OCI-LY1 (cell line): ENCODE measurements at regions not wholly inside any gene's neighbourhood (a gene's known extent, or its start where the extent isn't known, plus 50 kb on each side); places are given as distances from the start of the nearest gene placed in this dataset.

Source experiments
- EZH2 ChIP-seq: fragments of 200-600 bp; sonication (generic), shearing (Covaris generic); IDR thresholded peaks from 2 replicates; pipeline ENCODE4 v1.8.0; 2017; ENCODE audit warnings: borderline replicate concordance, mixed run types, mild to moderate bottlenecking, antibody characterized with exemption, low read length, moderate library complexity, mixed read lengths
- TF ChIP-seq, protein P1 (sequence below): fragments of 200-600 bp; sonication (generic), shearing (Covaris generic); IDR thresholded peaks from 2 replicates; pipeline ENCODE4 v1.5.1; 2017; ENCODE audit warnings: mild to moderate bottlenecking, antibody characterized with exemption, low read length, moderate library complexity, mixed read lengths

DNA sequence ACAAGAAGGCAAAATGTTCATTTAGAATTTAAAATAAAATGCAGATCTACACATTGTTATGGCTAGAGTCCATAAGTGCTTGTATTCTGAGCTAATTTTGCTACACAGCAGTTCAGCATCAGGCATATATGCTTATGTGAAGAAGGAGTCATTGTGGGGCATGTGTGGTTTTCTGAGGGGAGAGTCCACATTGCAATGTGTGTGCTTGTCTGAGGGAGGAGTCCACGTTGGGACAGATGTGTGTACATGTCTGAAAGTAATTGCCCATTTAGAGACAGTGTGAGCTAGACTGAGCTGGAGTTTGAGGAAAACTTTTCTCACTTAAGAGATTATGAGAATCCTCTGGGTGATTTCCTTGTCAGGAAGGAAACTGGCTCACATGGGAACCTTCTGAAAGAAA, 767.9 kb downstream of the TMEM121 start:
- TF ChIP-seq, protein P1, sequence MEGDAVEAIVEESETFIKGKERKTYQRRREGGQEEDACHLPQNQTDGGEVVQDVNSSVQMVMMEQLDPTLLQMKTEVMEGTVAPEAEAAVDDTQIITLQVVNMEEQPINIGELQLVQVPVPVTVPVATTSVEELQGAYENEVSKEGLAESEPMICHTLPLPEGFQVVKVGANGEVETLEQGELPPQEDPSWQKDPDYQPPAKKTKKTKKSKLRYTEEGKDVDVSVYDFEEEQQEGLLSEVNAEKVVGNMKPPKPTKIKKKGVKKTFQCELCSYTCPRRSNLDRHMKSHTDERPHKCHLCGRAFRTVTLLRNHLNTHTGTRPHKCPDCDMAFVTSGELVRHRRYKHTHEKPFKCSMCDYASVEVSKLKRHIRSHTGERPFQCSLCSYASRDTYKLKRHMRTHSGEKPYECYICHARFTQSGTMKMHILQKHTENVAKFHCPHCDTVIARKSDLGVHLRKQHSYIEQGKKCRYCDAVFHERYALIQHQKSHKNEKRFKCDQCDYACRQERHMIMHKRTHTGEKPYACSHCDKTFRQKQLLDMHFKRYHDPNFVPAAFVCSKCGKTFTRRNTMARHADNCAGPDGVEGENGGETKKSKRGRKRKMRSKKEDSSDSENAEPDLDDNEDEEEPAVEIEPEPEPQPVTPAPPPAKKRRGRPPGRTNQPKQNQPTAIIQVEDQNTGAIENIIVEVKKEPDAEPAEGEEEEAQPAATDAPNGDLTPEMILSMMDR, result no peak
- TF ChIP-seq EZH2, result no peak
